CD4-positive, alpha-beta T cell treated with Interleukin-6 for 4 hours (primary cell): ENCODE measurements at regions not wholly inside any gene's neighbourhood (a gene's known extent, or its start where the extent isn't known, plus 50 kb on each side); places are given as distances from the start of the nearest gene placed in this dataset.

ENCODE experiments used
- DNase-seq: peaks from one replicate; pipeline ENCODE4 v3.0.0-alpha.2; 2020; ENCODE audit warnings: mixed read lengths

DNA sequence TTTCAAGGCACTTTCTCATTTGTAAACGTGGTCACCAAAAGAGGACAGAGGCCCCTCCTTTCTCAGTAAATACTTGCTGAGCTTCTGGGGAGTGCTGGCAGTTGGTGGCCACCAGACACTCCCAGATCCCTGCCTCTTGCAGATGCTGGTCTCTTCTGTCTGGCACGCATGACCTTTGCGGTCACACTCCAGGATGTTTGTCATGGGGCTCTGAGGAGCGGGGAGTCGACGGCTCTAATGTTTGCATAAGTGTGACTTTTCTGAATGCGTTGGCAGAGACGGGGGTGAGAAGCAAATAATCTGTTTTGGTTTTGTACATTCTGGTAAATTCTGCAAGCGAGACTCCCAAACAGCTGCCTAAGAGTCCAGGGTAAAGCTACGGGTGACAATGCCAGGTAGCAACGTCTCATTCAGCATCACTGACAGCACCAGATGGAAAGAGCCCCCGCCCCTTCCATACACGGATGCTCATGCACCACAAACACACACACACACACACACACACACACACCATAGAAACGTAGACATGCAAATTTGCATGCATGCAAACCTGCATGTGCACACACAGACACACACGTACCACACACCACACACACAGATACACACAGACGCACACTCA, 101.1 kb downstream of the YTHDF1 start:
- DNase-seq: no peak

DNA sequence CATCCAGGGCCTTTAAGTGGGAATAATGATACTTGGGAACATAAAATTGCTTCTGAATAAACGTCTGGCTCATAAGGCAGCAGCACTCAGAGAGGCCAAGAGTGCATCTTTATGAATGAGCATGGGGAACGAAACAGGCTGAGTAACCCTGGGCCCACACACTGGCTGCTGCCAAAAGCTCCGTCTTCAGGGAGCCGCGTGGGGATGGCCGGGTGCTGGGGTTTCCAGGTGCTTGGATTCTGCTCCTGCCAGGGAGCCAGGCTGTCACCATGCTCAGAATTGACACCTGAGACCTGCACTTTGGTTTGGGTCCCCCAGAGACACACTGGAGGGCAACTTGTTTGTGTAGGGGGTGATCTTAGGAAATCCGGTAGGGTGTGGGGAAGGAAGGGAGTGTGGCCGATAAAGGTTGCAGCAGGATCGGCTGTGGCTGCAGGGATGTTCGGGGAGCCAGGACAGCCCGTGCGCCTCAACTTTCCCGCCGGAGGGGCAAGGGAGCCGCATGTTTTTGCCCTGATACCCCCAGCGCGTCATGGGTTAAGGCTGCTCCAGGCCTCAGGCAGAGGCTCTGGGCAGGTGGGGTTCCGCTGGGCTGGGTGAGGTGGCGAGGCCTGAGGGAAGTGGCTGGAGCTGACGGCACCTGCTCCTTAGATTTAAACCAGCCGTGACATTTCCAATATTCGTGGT, 101.8 kb downstream of the YTHDF1 start:
- no peak for DNase-seq

DNA sequence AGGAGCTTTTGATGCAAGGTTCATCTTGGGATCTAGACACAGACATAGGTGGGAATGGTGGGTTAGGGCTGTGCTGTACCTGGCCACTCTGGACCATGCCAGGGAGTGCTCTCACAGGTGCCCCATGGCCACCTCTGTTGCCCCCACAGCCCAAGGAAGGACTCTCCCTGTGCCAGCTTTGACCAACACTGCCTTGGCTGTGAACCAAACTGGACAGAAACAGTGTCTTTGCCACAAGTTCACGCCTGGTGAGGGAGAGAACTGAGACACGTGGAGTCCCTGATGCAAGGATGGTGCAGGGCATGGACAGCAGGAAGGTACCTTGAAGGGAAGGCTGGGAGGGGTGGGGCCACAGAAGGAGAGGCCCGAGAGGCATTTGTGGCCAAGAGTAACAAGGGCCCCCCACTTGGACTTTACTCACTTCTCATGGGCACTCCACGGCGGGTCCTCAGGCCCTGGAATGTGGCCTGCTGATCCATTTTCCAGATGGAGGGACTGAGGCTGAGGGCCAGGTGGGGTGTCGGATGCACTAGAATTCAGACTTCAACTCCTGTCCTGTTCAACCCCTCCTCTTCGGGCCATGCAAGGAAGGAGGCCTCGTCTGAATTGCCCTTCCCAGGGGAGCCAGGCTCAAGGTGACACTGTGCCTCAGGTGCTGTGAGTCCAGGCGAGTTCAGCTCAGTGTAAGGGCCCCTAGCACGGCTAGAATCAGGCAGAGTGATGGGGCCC, 103.3 kb downstream of the YTHDF1 start:
- DNase-seq: no peak

DNA sequence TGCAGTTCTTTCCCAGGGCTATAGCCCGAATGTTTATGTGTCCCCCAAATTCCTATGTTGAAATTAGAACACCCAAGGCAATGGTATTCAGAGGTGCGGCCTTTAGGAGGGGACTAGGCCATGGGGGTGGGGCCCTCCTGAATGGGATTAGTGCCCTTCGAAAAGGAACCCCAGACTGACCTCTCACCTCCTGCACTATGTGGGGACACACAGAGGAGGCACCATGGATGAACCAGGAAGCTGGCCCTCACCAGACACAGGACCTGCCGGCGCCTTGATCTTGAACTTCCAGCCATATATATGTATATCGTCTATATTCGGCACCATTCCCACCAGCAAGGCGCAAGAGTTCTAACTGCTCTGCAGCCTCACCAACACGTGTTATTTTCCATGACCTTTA, 101.5 kb upstream of the BHLHE23 start:
- no peak for DNase-seq

DNA sequence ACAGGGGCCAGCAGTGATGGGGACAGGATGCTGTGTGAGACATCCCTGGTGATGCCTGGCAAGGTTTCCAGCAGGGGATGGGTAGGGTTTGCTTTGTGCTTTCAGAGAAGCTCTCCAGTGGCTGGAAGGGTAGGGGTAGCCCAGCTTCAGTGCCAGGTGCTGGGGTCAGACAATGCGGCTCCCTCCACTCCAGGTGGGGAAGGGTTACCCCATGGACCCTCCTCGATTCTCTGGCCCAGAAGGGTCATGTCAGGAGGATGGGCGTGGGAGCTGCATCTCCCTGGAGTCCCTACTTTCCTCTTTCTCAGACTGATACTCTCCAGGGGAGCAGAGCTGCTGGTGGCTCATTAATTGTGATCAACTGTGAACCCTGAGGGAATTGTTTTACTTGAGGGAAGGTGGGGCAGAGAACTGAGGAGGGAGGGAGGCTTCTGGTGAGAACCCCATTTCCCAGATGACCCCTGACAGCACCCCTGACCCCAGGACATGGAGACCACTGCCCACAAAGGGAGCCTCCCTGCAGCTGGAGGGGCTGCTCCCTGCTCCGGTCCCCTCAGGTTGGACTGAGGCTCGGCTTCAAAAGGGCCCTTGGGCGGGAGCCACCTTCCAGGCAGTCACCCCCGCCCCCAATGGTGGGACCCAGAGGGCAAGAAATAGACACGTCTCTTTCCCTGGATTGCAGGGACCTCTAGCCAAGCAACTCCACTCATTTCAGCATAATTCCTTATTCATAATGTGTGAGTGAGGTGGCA, 100.9 kb upstream of the BHLHE23 start:
- DNase-seq: no peak

DNA sequence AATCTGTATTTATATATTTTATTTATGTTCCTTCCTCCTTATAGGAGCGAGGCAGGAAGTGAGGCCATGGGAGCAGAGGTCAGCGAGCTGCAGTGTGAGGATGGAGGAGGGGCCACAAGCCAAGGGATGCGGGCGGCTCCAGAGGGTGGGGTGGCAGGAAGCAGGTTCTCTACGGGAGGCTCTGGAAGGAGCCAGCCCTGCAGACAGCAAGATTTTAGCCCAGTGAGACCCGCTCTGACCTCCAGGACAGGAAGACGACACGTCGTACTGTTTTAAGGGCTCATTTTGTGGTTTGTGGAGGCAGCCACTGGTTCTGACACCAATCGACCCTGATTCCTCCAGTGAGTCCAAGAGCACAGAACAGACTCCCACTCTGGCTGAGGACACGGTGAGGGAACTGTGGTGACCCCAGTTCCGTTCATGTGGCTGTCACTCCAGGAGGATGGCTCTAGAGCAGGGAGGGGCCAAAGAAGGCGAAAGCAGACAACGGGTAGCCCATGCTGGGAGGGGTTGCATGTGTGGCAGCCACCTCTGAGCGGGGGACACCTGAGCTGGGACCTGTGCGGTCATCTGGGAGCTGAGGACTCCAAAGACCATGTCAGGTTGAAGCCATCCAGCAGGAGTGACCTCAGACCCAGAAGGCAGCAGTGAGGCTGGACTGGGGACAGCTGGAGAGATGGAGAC, 100.1 kb upstream of the BHLHE23 start:
- DNase-seq: no peak

DNA sequence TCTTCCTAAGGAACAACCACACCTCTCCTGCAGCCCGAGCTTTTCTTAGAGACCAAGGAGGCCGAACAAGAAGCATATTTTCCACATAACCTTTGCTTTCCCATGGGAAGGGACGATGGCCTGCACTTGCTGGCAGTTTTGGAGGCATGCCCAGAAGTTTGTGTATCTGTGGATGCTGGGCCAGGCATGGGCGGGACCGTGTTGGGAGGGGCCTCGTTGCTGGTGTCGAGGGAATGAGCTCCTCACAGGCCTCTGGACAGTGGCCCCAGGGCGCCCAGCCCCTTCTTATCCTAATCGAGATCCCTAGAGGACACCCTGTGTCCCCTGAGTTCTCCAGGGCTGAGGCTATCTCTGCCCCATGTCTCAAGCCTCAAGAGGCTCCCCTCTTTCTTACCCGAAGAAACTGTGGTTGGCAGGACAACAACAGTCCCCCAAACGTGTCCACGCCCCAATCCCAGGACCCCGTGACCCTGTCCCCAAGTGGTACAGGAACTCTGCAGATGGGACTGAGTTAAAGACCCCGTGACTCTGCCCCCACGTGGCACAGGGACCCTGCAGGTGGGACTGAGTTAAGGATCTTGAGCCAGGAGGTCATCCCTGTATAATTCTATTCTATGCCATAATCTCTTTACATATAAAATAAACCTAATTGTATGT, 99.5 kb upstream of the BHLHE23 start:
- DNase-seq: no peak

DNA sequence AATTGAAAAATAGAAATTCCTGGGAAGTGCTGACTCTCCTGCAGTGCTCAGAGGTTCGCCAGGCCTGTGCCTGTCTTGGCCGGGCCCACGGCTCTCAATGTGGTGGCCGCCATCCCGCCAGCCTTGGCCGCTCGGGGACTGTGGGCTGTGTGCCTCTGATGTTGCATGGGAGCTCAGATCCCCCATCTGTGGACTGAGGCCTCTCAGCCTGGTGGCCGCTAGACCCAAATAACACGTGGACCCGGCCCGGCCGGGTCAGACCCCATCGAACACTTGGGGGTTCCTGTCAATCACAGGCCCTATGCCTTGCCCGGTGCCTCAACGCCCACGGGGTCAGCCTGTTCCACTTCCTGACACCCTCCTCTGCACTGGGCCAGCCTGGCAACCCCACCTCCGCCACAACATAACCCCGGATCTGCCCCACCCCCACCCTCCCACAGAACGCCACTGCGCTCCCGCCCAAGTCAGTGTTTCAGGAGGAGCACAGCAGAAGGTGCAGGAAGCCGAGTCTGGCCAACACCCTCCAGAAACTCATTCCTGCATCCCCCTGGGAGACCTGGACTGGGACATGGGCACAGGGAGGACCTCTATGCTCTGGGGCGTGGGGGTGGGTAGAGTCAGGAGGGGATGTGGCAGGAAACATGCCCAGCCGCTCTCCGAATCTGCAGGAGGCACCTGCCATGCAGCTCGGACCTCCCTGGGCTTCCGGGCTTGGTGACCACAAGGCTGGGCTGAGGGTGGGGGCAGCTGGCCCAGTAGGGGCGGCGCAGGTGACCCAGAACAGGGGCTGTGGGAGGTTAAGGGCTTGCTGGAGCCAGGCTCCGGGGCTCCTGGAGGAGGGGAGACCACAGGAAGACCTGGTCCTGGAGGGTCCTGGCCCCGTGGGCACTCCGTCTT, 98.7 kb upstream of the BHLHE23 start:
- DNase-seq: no peak

DNA sequence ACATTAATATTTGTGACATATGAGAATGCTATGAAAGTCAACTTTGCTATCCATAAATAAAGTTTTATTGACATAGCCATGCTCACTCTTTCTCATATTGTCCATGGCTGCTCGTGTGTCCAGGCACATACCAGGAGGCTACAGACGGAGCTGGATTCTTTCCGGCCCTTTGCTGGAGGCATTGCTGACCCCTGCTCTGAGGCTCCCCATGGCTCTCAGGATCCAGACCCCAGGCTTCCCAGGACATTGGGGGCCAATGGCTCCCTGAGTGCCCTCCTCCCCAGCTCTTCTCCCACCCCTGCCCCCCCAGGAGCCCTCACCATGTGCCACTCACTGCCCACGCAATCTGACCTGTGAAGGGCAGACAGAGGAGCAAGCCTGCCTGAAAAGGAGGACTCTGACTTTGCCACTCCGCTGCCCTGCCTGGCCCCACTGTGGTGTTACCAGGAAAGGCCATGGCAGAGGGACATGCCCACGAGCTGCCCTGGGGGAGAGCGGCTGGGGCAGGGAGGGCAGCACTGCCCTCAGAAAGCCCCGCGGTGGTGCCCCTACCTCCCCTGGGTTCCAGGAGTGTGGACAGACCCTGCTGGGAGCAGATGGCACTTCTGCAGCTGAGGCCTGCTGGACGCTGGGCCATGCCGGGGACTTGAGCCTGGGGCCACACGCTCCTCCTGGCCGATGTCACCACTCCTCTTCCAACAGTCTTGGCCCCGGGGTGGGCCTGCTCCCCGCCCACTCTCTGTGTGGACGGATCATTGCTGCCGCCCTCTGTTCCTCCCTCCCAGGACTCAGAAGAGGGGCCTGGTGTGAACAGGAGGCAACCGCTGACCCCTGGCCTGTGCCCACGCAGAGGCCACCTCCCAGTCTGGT, 97.8 kb upstream of the BHLHE23 start:
- DNase-seq: no peak

DNA sequence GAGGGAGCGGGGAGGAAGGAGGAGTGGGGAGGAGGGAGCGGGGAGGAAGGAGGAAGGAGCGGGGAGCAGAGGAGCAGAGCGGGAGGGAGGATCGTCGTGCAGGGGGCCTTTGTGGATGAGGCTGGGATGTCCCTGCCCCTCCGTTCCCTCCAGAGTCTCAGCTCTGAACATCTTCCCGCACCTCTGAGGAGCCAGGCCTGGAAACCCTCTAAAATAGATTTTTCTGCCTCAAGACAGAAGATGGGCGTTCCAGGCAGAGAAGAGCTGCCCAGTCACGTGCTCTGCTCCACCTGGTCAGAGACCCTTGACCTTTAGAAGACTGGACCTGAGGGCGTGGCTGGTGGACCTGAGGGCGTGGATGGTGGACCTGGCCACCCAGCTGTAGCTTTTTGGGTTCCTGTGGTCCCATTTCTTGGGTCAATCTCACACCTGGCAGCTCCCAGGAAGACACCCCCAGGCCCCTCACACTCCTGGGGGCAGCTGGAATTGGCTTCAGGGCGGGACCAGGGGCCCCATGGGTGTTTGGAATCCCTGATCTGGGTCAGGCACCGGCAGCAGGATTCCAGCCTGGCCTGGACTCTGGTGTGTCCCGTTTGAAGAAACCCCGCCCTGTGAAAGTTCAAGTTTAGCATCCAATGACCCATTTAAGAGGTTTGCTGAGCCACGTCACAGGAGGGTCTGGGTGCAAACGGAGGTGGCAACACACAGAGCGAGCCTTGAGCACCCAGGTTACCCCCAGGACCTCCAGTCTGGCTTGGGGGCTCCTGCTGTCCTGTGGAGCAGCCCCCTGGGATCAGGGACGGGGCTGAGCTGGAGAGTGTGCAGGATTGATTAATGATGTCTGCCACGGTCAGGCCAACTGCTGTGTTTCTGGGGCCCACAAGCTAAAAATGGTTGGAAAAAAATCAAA, 96.9 kb upstream of the BHLHE23 start:
- no peak for DNase-seq

DNA sequence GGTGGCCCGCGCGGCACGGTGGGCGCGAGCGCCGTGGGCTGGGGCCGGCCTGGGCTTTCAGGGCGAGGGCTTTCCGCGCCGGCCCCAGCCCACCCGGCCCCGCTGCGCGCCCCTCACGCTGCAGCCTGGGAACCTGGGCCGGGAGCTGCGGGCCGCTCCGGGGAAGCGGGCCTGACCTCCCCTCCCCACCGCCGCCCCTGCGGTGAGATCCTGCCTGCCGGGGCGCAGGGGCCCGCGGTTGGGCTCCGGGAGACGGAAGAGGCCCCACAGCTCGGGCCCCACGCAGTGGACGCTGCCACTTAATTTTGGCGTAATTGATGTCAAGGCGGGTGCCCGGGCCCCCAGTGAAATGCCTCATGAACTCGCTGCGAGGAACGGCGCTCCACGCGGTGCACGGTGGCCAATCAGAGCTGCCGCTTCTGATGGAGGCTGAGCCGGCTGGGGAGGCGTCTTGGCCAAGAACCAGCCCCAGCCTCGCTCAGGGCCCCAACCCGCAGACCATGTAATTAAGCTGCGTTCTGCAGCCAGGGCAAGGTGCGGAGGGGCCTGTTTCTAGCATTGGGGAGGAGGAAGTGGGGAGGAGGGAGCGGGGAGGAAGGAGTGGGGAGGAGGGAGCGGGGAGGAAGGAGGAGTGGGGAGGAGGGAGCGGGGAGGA, 96.1 kb upstream of the BHLHE23 start:
- DNase-seq: peak; percentile 73

DNA sequence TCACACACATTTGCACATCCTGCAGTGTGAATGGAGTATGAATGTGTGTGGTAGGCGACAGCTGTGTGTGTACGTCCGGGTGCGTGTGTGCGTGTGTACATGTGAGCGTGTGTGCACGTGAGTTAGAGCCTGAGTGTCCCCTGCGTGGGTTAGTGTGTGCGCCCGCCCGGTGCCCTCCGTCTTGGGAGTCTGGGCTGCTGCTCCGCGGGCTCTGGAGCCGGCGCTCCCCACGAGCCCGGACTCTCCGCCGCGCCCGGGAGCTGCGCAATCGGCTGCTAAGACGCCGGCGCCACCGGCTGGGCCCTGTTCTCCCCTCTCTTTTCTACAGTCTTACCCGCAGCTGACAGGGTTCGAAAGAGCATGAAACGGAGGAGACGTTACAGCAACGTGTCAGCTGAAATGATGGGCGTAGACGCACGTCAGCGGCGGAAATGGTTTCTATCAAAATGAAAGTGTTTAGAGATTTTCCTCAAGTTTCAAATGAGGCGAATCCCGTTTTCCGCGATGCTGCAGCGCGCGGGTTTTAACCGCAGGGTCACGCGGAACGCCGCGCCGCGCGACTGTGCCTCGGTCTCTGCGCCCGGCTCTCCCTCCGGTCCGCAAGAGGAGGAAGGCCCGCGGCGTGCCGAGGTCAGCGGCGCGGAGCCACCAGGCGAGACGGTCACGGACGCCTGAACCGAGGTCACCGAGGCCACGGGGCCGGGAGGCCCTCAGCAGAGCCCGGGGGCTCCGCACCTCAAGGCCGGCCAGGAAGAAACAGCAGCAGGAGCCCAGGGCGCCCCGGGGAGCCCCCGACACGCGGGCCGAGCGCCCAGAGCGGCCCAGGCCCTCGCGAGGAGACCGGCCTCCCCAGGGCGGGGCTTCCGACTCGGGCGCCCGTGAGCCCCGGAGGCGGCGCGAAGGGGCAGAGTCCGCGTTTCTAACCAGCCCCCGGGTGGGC, 95.3 kb upstream of the BHLHE23 start:
- DNase-seq: peak; percentile 70

DNA sequence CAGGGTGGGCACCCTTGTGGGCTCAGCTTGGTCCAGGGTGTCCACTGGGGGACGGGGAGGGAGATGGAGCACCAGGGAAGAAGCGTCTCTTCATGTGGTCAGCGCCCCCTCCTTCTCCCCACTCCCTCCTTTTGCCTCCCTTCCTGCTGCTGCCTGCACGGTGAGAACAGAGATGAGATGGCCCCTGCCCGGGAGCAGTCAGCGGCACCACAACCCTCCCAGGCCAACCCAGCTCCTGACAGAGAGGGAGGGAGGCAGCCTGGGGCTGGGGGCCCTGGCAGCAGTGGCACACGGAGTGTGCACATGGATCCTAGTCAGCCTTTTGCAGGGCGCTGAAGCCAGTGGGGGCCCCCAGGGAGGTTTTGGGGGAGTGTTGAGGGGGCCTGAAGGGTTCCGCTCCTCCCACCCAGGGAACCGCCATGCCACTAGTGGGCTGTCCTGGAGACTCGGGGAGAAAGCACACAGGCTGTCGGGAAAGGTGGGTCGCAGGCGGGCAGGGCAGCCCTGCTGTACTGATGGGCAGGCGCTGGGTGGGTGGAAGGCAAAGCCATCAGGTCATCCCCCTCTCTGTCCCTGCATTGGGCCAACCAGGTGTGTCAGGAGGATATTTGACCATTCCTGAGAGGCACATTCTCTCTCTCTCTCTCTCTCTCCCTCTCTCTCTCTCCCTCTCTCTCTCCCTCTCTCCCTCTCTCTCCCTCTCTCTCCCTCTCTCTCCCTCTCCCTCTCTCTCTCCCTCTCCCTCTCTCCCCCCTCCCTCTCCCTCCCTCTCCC, 94.3 kb upstream of the BHLHE23 start:
- DNase-seq: no peak

DNA sequence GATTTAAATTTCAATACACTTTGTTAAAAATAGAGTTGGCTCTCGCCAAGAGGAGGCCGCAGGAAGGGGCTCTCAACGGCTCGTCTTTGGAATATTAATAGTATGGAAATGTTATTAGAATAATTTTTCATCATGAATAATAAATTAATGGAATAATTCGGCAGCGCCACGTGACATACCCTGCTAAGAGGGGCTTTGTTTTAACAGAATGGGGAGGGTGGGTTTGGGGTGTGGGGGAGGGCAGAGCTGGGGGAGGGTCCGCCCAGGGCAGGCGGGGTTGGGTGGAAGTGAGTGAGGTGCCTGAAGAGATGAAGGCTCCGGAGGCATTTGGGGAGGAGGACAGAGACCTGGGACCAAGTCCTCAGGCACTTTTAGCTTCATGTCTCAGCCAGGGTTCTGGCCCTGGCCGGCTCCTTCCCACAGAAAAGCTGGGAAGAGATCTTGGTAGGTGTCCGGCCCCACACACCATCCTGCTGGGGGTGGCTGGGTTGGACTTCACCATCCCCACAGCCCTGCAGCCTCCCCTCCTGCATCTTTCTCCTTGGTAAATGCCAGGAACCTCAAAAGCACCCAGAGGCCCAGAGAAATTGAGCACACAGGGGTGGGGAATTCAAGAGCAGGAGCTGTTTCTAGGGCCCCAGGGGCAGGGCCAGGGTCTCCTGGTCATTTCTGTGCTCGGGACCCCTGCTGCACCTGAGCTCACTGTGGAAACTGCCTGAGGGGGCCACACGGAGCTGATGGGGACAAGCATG, 93.6 kb upstream of the BHLHE23 start:
- no peak for DNase-seq

DNA sequence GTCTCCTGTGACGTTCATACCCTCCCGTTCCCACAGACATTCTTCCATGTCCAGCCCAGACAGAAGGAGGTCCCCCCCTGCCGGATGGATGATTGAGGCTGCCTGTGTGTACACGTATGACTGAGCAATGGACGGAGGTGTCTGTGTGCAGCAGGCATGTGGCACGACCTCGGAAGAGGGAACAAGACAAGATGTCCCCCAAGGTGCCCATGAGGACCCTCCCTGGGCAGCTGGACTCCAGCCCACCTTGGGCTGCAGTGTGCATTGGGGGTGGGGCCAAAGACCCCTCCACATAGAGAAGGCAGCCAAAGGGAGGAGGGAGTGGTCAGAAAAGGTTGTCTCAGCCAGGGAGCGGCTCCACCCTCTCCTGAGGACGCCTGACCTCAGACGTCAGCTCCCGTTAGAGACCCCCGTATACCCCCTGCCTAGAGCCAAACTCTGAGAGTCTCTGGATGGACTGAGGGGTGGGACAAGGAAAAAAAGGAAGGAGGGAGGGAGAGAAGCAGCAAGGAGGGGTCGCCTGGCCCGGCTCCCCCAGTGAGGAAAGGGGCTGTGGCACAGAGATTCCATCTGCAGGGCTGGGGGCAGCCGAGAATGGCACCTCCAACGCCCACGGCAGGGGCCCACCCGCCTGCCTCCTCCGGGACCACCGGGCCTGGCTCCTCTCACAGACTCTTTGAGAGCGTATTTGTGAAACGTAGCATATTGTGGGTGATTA, 92.9 kb upstream of the BHLHE23 start:
- DNase-seq: no peak
